C4-2B (cell line): ENCODE measurements at regions not wholly inside any gene's neighbourhood (a gene's known extent, or its start where the extent isn't known, plus 50 kb on each side); places are given as distances from the start of the nearest gene placed in this dataset.

Experiments
- H3K27ac ChIP-seq: fragments of 450-650 bp; 2 replicates; pipeline ENCODE4 v1.5.1; 2017
- CTCF ChIP-seq: fragments of 450-650 bp; conservative IDR thresholded peaks from 2 replicates; pipeline ENCODE4 v1.5.1; 2017; ENCODE audit warnings: mild to moderate bottlenecking
- ZFX ChIP-seq: fragments of 450-650 bp; IDR thresholded peaks from 2 replicates; pipeline ENCODE4 v1.6.1; 2017

GRCh38 chr16:82363026-82363816 lies 193.2 kb upstream of the MPHOSPH6 start:
- no peak for TF ChIP-seq CTCF
- TF ChIP-seq ZFX, result no peak

GRCh38 chr16:82361885-82362284 lies 191.9 kb upstream of the MPHOSPH6 start:
- no peak for TF ChIP-seq CTCF
- TF ChIP-seq ZFX, result no peak
- no peak overlapping the region for H3K27ac ChIP-seq

More at GRCh38 chr16:82363026-82363816, 193.2 kb upstream of the MPHOSPH6 start:
- H3K27ac ChIP-seq, result no peak overlapping the region

- H3K27ac ChIP-seq, result no peak overlapping the region
- TF ChIP-seq ZFX (no peak), CTCF (no peak)
Measured at GRCh38 chr16:82360024-82360783, 190.2 kb upstream of the MPHOSPH6 start.

- H3K27ac ChIP-seq, result peak overlapping the region; percentile 6
- TF ChIP-seq ZFX, result no peak
- TF ChIP-seq CTCF, result no peak
Measured at GRCh38 chr16:82358606-82359221, 188.7 kb upstream of the MPHOSPH6 start.

GRCh38 chr16:82358161-82358560 lies 188.1 kb upstream of the MPHOSPH6 start:
- peak overlapping the region; percentile 6; the same call in 1 of the 2 replicates for H3K27ac ChIP-seq
- TF ChIP-seq ZFX, result no peak

GRCh38 chr16:82357237-82357636 lies 187.2 kb upstream of the MPHOSPH6 start:
- no peak overlapping the region for H3K27ac ChIP-seq
- TF ChIP-seq ZFX (no peak), CTCF (no peak)

- no peak for TF ChIP-seq CTCF
- no peak for TF ChIP-seq ZFX
- no peak overlapping the region for H3K27ac ChIP-seq
Measured at GRCh38 chr16:82350560-82350959, 180.5 kb upstream of the MPHOSPH6 start.
